ENCODE measurements at regions not wholly inside any gene's neighbourhood (a gene's known extent, or its start where the extent isn't known, plus 50 kb on each side); places are given as distances from the start of the nearest gene placed in this dataset.
"Not testable (repeated sequence)": the region's sequence is repeated elsewhere in the genome, so short reads cannot be mapped to it uniquely, and the experiment has no call there.

GRCh38 chr12:124675881-124676713, 108.7 kb upstream of the NCOR2 start:
- no peak for DNase-seq
- no peak overlapping the region for H3K4me3 Mint-ChIP-seq
- no peaks in the 10 kb centered on the region for H3K4me1 Mint-ChIP-seq
- intact Hi-C loops (cut with micrococcal nuclease) = no loop called here
- 60% methylated on average over 36 of the region's 36 CpGs for WGBS (ENCODE audit: insufficient coverage)
- H3K27ac Mint-ChIP-seq = no peak overlapping the region
- no peaks in the 10 kb centered on the region for H3K36me3 ChIP-seq (ENCODE audit: control insufficient read depth, insufficient read depth, low read length)
- H3K27me3 Mint-ChIP-seq (ENCODE audit: low read depth in 2 of 2) = no peaks in the 10 kb centered on the region
- no peaks in the 10 kb centered on the region for H3K9me3 ChIP-seq (ENCODE audit: control insufficient read depth, insufficient read depth, low read length)
- H3K27ac ChIP-seq (ENCODE audit: low read length) = no peak overlapping the region
- H3K9me3 Mint-ChIP-seq = no peaks in the 10 kb centered on the region
- no peak for ATAC-seq
- H3K27me3 ChIP-seq (ENCODE audit: control insufficient read depth, insufficient read depth, low read length) = no peaks in the 10 kb centered on the region
- no peaks in the 10 kb centered on the region for H3K36me3 Mint-ChIP-seq
- H3K4me1 ChIP-seq (ENCODE audit: control insufficient read depth, insufficient read depth, low read length) = peaks cover 9% of the 10 kb centered on the region
- H3K4me3 ChIP-seq (ENCODE audit: low read length) = no peak overlapping the region
- TF ChIP-seq CTCF (IDR thresholded peaks at IDR 0.05) = no peak

- H3K27me3 Mint-ChIP-seq (ENCODE audit: low read depth in 2 of 2) = no peaks in the 10 kb centered on the region
- ATAC-seq = no peak
These were observed 107.5 kb upstream of the NCOR2 start for GRCh38 chr12:124674937-124675336.

GRCh38 chr12:124673801-124674617, 106.6 kb upstream of the NCOR2 start:
- peaks cover 9% of the 10 kb centered on the region for H3K4me1 ChIP-seq (ENCODE audit: control insufficient read depth, insufficient read depth, low read length)
- Mint-ChIP-seq H3K9me3 (no peaks in the 10 kb centered on the region), H3K27me3 (ENCODE audit: low read depth in 2 of 2) (peaks cover 0 to 3% of the 10 kb centered on the region in 2 donors), H3K36me3 (no peaks in the 10 kb centered on the region), H3K27ac (no peak overlapping the region), H3K4me3 (no peak overlapping the region), H3K4me1 (no peaks in the 10 kb centered on the region)
- DNase-seq (no peak), ATAC-seq (no peak)
- H3K9me3 ChIP-seq (ENCODE audit: control insufficient read depth, insufficient read depth, low read length) = no peaks in the 10 kb centered on the region
- WGBS (ENCODE audit: insufficient coverage) = 84% methylated on average over 15 of the region's 15 CpGs
- H3K27me3 ChIP-seq (ENCODE audit: control insufficient read depth, insufficient read depth, low read length) = no peaks in the 10 kb centered on the region
- TF ChIP-seq CTCF (IDR thresholded peaks at IDR 0.05) = no peak
- no peak overlapping the region for H3K4me3 ChIP-seq (ENCODE audit: low read length)
- no peak overlapping the region for H3K27ac ChIP-seq (ENCODE audit: low read length)
- intact Hi-C loops (cut with micrococcal nuclease) = no loop called here
- no peaks in the 10 kb centered on the region for H3K36me3 ChIP-seq (ENCODE audit: control insufficient read depth, insufficient read depth, low read length)

More at GRCh38 chr12:124674937-124675336, 107.5 kb upstream of the NCOR2 start:
- DNase-seq = no peak
- Histone ChIP-seq H3K36me3 (ENCODE audit: control insufficient read depth, insufficient read depth, low read length) (no peaks in the 10 kb centered on the region), H3K4me3 (ENCODE audit: low read length) (no peak overlapping the region), H3K27ac (ENCODE audit: low read length) (no peak overlapping the region), H3K27me3 (ENCODE audit: control insufficient read depth, insufficient read depth, low read length) (no peaks in the 10 kb centered on the region), H3K9me3 (ENCODE audit: control insufficient read depth, insufficient read depth, low read length) (no peaks in the 10 kb centered on the region), H3K4me1 (ENCODE audit: control insufficient read depth, insufficient read depth, low read length) (peaks cover 9% of the 10 kb centered on the region)
- Mint-ChIP-seq H3K36me3 (no peaks in the 10 kb centered on the region), H3K9me3 (no peaks in the 10 kb centered on the region), H3K4me3 (no peak overlapping the region), H3K4me1 (no peaks in the 10 kb centered on the region), H3K27ac (no peak overlapping the region)
- intact Hi-C loops (cut with micrococcal nuclease) = no loop called here
- WGBS (ENCODE audit: insufficient coverage) = 100% methylated on average over 1 of the region's 1 CpG
- TF ChIP-seq CTCF (IDR thresholded peaks at IDR 0.05) = no peak

- H3K9me3 Mint-ChIP-seq; H3K27me3 ChIP-seq (ENCODE audit: control insufficient read depth, insufficient read depth, low read length); H3K4me3 Mint-ChIP-seq; intact Hi-C loops (cut with micrococcal nuclease); H3K27me3 Mint-ChIP-seq (ENCODE audit: low read depth in 2 of 2); ATAC-seq; H3K27ac Mint-ChIP-seq; H3K36me3 Mint-ChIP-seq; H3K36me3 ChIP-seq (ENCODE audit: control insufficient read depth, insufficient read depth, low read length); H3K4me1 Mint-ChIP-seq; H3K4me1 ChIP-seq (ENCODE audit: control insufficient read depth, insufficient read depth, low read length); H3K27ac ChIP-seq (ENCODE audit: low read length); H3K9me3 ChIP-seq (ENCODE audit: control insufficient read depth, insufficient read depth, low read length); H3K4me3 ChIP-seq (ENCODE audit: low read length); DNase-seq: not testable (repeated sequence)
- 31% methylated on average over 3 of the region's 8 CpGs for WGBS (ENCODE audit: insufficient coverage)
These were observed 101.9 kb upstream of the NCOR2 start for GRCh38 chr12:124669271-124669721.
